ENCODE measurements at regions not wholly inside any gene's neighbourhood (a gene's known extent, or its start where the extent isn't known, plus 50 kb on each side); places are given as distances from the start of the nearest gene placed in this dataset.

DNA sequence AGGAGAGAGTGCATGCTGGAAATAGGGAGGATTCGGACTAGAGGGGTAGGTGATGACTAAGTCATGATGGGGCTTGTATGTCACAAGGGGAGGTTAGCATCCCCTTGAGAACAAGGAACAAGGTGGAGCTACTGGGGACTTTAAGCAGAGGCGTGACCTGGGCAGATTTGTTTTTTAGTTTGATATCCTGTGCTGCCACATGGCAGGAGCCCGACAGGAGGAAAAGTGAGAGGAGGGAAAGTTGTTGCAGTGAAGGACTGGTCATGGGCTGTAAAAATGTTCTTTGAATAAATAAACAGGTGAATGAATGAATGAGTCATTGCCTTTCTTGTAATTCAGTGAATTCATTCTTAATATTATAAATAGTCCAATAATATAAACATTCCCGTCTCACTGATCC lies 365.1 kb upstream of the CDH5 start:
- no peaks in the 10 kb centered on the region for H3K4me1 ChIP-seq (ENCODE audit: control insufficient read depth in 2 of 2, insufficient read depth in 2 of 2, low read length in 2 of 2)
- no peaks in the 10 kb centered on the region for H3K4me1 Mint-ChIP-seq
- H3K9me3 ChIP-seq (ENCODE audit: control extremely low read depth in 1 of 3, control insufficient read depth in 2 of 3, insufficient read depth in 1 of 3, low read length in 2 of 3) = peaks cover 0 to 2% (median 0%) of the 10 kb centered on the region in 3 donors
- H3K9me3 Mint-ChIP-seq (ENCODE audit: insufficient read depth) = no peaks in the 10 kb centered on the region
- no peak overlapping the region for H3K4me3 ChIP-seq (ENCODE audit: control extremely low read depth in 1 of 5, extremely low read depth in 1 of 5, insufficient read depth in 1 of 5, low read depth in 2 of 5, low read length in 4 of 5)
- no peaks in the 10 kb centered on the region for H3K27me3 ChIP-seq (replicated peaks in 1 of 4; ENCODE audit: control extremely low read depth in 1 of 4, control insufficient read depth in 3 of 4, insufficient read depth in 4 of 4, low read length in 3 of 4)
- no peaks in the 10 kb centered on the region for H3K36me3 ChIP-seq (replicated peaks in 1 of 2; ENCODE audit: control extremely low read depth in 1 of 2, control insufficient read depth in 1 of 2, extremely low read depth in 1 of 2, insufficient read depth in 2 of 2, low read length in 1 of 2)
- H3K4me2 ChIP-seq (replicated peaks; ENCODE audit: low read depth, low read length, poor library complexity, severe bottlenecking) = no peak overlapping the region
- H2AFZ ChIP-seq (ENCODE audit: insufficient read depth, low read depth, low read length, poor library complexity, severe bottlenecking) = no peak overlapping the region
- H3K27ac Mint-ChIP-seq = no peak overlapping the region
- no peaks in the 10 kb centered on the region for H4K20me1 ChIP-seq (ENCODE audit: control insufficient read depth, insufficient read depth, low read length, poor library complexity, severe bottlenecking)
- H3K9ac ChIP-seq (ENCODE audit: low read length) = no peak overlapping the region
- no peak for ATAC-seq (ENCODE audit: low read depth)
- ChIA-PET POLR2A (no interaction called here), CTCF (no interaction called here)
- no peak overlapping the region for H3K27ac ChIP-seq (ENCODE audit: low read length in 2 of 2)
- no peaks in the 10 kb centered on the region for H3K27me3 Mint-ChIP-seq
- H3K4me3 Mint-ChIP-seq = no peak overlapping the region
- WGBS (ENCODE audit: insufficient coverage) = 51% methylated on average over 3 of the region's 4 CpGs
- no peaks in the 10 kb centered on the region for H3K79me2 ChIP-seq (ENCODE audit: control insufficient read depth, insufficient read depth, low read length)
- DNase-seq = no peak
- intact Hi-C loops (cut with micrococcal nuclease) = no loop called here
- TF ChIP-seq, protein P1, sequence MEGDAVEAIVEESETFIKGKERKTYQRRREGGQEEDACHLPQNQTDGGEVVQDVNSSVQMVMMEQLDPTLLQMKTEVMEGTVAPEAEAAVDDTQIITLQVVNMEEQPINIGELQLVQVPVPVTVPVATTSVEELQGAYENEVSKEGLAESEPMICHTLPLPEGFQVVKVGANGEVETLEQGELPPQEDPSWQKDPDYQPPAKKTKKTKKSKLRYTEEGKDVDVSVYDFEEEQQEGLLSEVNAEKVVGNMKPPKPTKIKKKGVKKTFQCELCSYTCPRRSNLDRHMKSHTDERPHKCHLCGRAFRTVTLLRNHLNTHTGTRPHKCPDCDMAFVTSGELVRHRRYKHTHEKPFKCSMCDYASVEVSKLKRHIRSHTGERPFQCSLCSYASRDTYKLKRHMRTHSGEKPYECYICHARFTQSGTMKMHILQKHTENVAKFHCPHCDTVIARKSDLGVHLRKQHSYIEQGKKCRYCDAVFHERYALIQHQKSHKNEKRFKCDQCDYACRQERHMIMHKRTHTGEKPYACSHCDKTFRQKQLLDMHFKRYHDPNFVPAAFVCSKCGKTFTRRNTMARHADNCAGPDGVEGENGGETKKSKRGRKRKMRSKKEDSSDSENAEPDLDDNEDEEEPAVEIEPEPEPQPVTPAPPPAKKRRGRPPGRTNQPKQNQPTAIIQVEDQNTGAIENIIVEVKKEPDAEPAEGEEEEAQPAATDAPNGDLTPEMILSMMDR (IDR thresholded peaks at IDR 0.05) = no peak
- no peak for TF ChIP-seq EZH2 (IDR thresholded peaks at IDR 0.05; ENCODE audit: borderline replicate concordance, insufficient read depth, low read depth, low read length, poor library complexity, severe bottlenecking)

DNA sequence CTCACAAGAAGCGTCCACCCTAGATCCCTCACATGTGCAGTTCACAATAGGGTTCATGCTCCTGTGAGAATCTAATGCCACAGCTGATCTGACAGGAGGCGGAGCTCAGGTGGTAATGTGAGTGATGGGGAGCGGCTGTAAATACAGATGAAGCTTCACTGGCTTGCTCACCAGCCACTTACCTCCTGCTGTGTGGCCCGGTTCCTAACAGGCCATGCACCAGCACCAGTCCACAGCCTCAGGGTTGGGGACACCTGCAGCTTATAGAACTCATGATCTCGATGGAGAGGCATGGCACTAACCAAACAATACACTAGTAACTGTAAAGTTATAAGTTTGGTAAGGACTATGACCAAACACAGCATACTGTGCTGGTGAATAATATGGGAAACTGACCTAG lies 368.0 kb upstream of the CDH5 start:
- ChIA-PET CTCF (no interaction called here), POLR2A (no interaction called here)
- no peaks in the 10 kb centered on the region for H3K79me2 ChIP-seq (ENCODE audit: control insufficient read depth, insufficient read depth, low read length)
- no peak overlapping the region for H3K4me2 ChIP-seq (replicated peaks; ENCODE audit: low read depth, low read length, poor library complexity, severe bottlenecking)
- H3K27ac ChIP-seq (ENCODE audit: low read length in 2 of 2) = no peak overlapping the region
- no peak for TF ChIP-seq EZH2 (IDR thresholded peaks at IDR 0.05; ENCODE audit: borderline replicate concordance, insufficient read depth, low read depth, low read length, poor library complexity, severe bottlenecking)
- TF ChIP-seq, protein P1 (IDR thresholded peaks at IDR 0.05) = no peak
- Mint-ChIP-seq H3K9me3 (ENCODE audit: insufficient read depth) (no peaks in the 10 kb centered on the region), H3K27ac (no peak overlapping the region), H3K27me3 (no peaks in the 10 kb centered on the region), H3K4me3 (no peak overlapping the region), H3K4me1 (no peaks in the 10 kb centered on the region)
- DNase-seq (no peak), ATAC-seq (ENCODE audit: low read depth) (no peak)
- H3K36me3 ChIP-seq (replicated peaks in 1 of 2; ENCODE audit: control extremely low read depth in 1 of 2, control insufficient read depth in 1 of 2, extremely low read depth in 1 of 2, insufficient read depth in 2 of 2, low read length in 1 of 2) = no peaks in the 10 kb centered on the region
- no peaks in the 10 kb centered on the region for H4K20me1 ChIP-seq (ENCODE audit: control insufficient read depth, insufficient read depth, low read length, poor library complexity, severe bottlenecking)
- no peak overlapping the region for H3K4me3 ChIP-seq (ENCODE audit: control extremely low read depth in 1 of 5, extremely low read depth in 1 of 5, insufficient read depth in 1 of 5, low read depth in 2 of 5, low read length in 4 of 5)
- 90% methylated on average over 2 of the region's 5 CpGs for WGBS (ENCODE audit: insufficient coverage)
- H3K9ac ChIP-seq (ENCODE audit: low read length) = no peak overlapping the region
- H3K27me3 ChIP-seq (replicated peaks in 1 of 4; ENCODE audit: control extremely low read depth in 1 of 4, control insufficient read depth in 3 of 4, insufficient read depth in 4 of 4, low read length in 3 of 4) = no peaks in the 10 kb centered on the region
- no peaks in the 10 kb centered on the region for H3K4me1 ChIP-seq (ENCODE audit: control insufficient read depth in 2 of 2, insufficient read depth in 2 of 2, low read length in 2 of 2)
- no peak overlapping the region for H2AFZ ChIP-seq (ENCODE audit: insufficient read depth, low read depth, low read length, poor library complexity, severe bottlenecking)
- intact Hi-C loops (cut with micrococcal nuclease) = no loop called here
- no peaks in the 10 kb centered on the region for H3K9me3 ChIP-seq (ENCODE audit: control extremely low read depth in 1 of 3, control insufficient read depth in 2 of 3, insufficient read depth in 1 of 3, low read length in 2 of 3)
